A673 (cell line): ENCODE measurements at regions not wholly inside any gene's neighbourhood (a gene's known extent, or its start where the extent isn't known, plus 50 kb on each side); places are given as distances from the start of the nearest gene placed in this dataset.

Experiments
- CTCF ChIP-seq: fragments of 300-800, 200-600 bp; sonication (generic); conservative IDR thresholded peaks from 2 replicates; pipeline ENCODE4 v1.5.1; 2017; ENCODE audit warnings: low read depth, mild to moderate bottlenecking, antibody characterized with exemption, low read length, moderate library complexity, mixed read lengths
- EZH2 ChIP-seq: fragments of 200-600 bp; sonication (generic); IDR thresholded peaks from 2 replicates; pipeline ENCODE4 v1.6.1; 2017; ENCODE audit warnings: borderline replicate concordance, low read depth, mild to moderate bottlenecking, mixed read lengths, antibody characterized with exemption, low read length; ENCODE audit not compliant: poor library complexity, severe bottlenecking

GRCh38 chrX:13168269-13168668 is 123.8 kb upstream of the FAM9C start:
- no peak for TF ChIP-seq CTCF
- TF ChIP-seq EZH2: no peak
